Osteoblast (primary cell): ENCODE measurements at regions not wholly inside any gene's neighbourhood (a gene's known extent, or its start where the extent isn't known, plus 50 kb on each side); places are given as distances from the start of the nearest gene placed in this dataset.

Experiments used
- DNase-seq: peaks from one replicate; pipeline ENCODE4 v3.0.0; 2011; ENCODE audit warnings: low spot score, mixed read lengths; ENCODE audit not compliant: insufficient read length; ENCODE audit errors: missing footprints
- H2AFZ ChIP-seq: 2 replicates; pipeline ENCODE4 v1.6.0; 2011; ENCODE audit warnings: mild to moderate bottlenecking, low read length
- H3K27ac ChIP-seq: 2 replicates; pipeline ENCODE4 v1.5.1; 2011; ENCODE audit warnings: mild to moderate bottlenecking, low read depth, low read length, moderate library complexity
- H3K27me3 ChIP-seq: 2 replicates; pipeline ENCODE4 v1.6.0; 2012; ENCODE audit warnings: mild to moderate bottlenecking, control low read depth, inconsistent platforms, low read length, moderate library complexity; ENCODE audit not compliant: insufficient read depth
- H3K36me3 ChIP-seq: 2 replicates; pipeline ENCODE4 v1.5.1; 2011; ENCODE audit warnings: mild to moderate bottlenecking, low read length, control low read depth, moderate library complexity; ENCODE audit not compliant: insufficient read depth
- H3K4me1 ChIP-seq: 2 replicates; pipeline ENCODE4 v1.5.1; 2011; ENCODE audit warnings: mild to moderate bottlenecking, low read length, control low read depth, moderate library complexity; ENCODE audit not compliant: insufficient read depth
- H3K4me2 ChIP-seq: 2 replicates; pipeline ENCODE4 v1.6.0; 2011; ENCODE audit warnings: mild to moderate bottlenecking, low read length; ENCODE audit not compliant: insufficient read depth
- H3K4me3 ChIP-seq: fragments of 200-600 bp; sonication (generic); 3 replicates; pipeline ENCODE4 v1.5.1; 2012; ENCODE audit warnings: mild to moderate bottlenecking, low read length, inconsistent platforms; ENCODE audit not compliant: insufficient read depth
- H3K79me2 ChIP-seq: 2 replicates; pipeline ENCODE4 v1.6.0; 2012; ENCODE audit warnings: mild to moderate bottlenecking, low read length, control low read depth, inconsistent platforms; ENCODE audit not compliant: insufficient read depth
- H3K9me3 ChIP-seq: 2 replicates; pipeline ENCODE4 v1.5.1; 2011; ENCODE audit warnings: low read depth, low read length, control low read depth
- H4K20me1 ChIP-seq: 2 replicates; pipeline ENCODE4 v1.6.0; 2012; ENCODE audit warnings: mild to moderate bottlenecking, low read length, control low read depth; ENCODE audit not compliant: insufficient read depth
- CTCF ChIP-seq: IDR thresholded peaks from 2 replicates; pipeline ENCODE4 v1.5.1; 2011; ENCODE audit warnings: mild to moderate bottlenecking, low read depth, low read length, moderate library complexity; ENCODE audit errors: extremely low read depth

GRCh38 chr2:36071698-36072097 lies 283.9 kb upstream of the CRIM1 start:
- H2AFZ ChIP-seq: no peak overlapping the region
- no peak overlapping the region for H3K4me3 ChIP-seq
- H3K27me3 ChIP-seq: no peaks in the 10 kb centered on the region
- no peaks in the 10 kb centered on the region for H3K9me3 ChIP-seq
- no peaks in the 10 kb centered on the region for H4K20me1 ChIP-seq
- H3K27ac ChIP-seq: no peak overlapping the region
- no peak for DNase-seq
- H3K4me1 ChIP-seq: no peaks in the 10 kb centered on the region
- no peak overlapping the region for H3K4me2 ChIP-seq
- H3K36me3 ChIP-seq: no peaks in the 10 kb centered on the region
- no peaks in the 10 kb centered on the region for H3K79me2 ChIP-seq
- no peak for TF ChIP-seq CTCF

- no peak overlapping the region for H3K4me3 ChIP-seq
- no peaks in the 10 kb centered on the region for H3K36me3 ChIP-seq
- no peak overlapping the region for H3K4me2 ChIP-seq
- no peaks in the 10 kb centered on the region for H4K20me1 ChIP-seq
- DNase-seq: no peak
- H3K9me3 ChIP-seq: no peaks in the 10 kb centered on the region
- H3K27me3 ChIP-seq: no peaks in the 10 kb centered on the region
- no peak overlapping the region for H3K27ac ChIP-seq
- H2AFZ ChIP-seq: no peak overlapping the region
- no peaks in the 10 kb centered on the region for H3K79me2 ChIP-seq
- no peaks in the 10 kb centered on the region for H3K4me1 ChIP-seq
- TF ChIP-seq CTCF: no peak
These were observed 286.5 kb upstream of the CRIM1 start for GRCh38 chr2:36069074-36069473.

- H3K4me1 ChIP-seq: no peaks in the 10 kb centered on the region
- TF ChIP-seq CTCF: no peak
- no peaks in the 10 kb centered on the region for H3K27me3 ChIP-seq
- no peaks in the 10 kb centered on the region for H3K36me3 ChIP-seq
- H3K9me3 ChIP-seq: no peaks in the 10 kb centered on the region
- no peak overlapping the region for H3K4me3 ChIP-seq
- H4K20me1 ChIP-seq: no peaks in the 10 kb centered on the region
- no peak overlapping the region for H2AFZ ChIP-seq
- no peaks in the 10 kb centered on the region for H3K79me2 ChIP-seq
- no peak overlapping the region for H3K4me2 ChIP-seq
- no peak for DNase-seq
- no peak overlapping the region for H3K27ac ChIP-seq
These were observed 287.5 kb upstream of the CRIM1 start for GRCh38 chr2:36068086-36068485.

- H3K36me3 ChIP-seq: no peaks in the 10 kb centered on the region
- DNase-seq: no peak
- H2AFZ ChIP-seq: no peak overlapping the region
- no peak overlapping the region for H3K27ac ChIP-seq
- H4K20me1 ChIP-seq: no peaks in the 10 kb centered on the region
- TF ChIP-seq CTCF: no peak
- no peaks in the 10 kb centered on the region for H3K27me3 ChIP-seq
- H3K4me2 ChIP-seq: no peak overlapping the region
- H3K4me1 ChIP-seq: no peaks in the 10 kb centered on the region
- no peaks in the 10 kb centered on the region for H3K9me3 ChIP-seq
- H3K4me3 ChIP-seq: no peak overlapping the region
- no peaks in the 10 kb centered on the region for H3K79me2 ChIP-seq
These were observed 295.4 kb upstream of the CRIM1 start for GRCh38 chr2:36060133-36060532.
